Right cardiac atrium (tissue), 5 donors: ENCODE measurements at regions not wholly inside any gene's neighbourhood (a gene's known extent, or its start where the extent isn't known, plus 50 kb on each side); places are given as distances from the start of the nearest gene placed in this dataset.

Experiments
- ATAC-seq, 2 donors: fragments of 200-7000 bp; cut with Tn5 transposase; one replicate each; pipeline versions ENCODE4 v1.8.0 to v1.9.1; 2020; ENCODE audit warnings: moderate library complexity in 2 of 2, mild to moderate bottlenecking in 1 of 2
- DNase-seq, 3 donors: peaks; one replicate each; pipeline ENCODE4 v3.0.0-alpha.2; 2020
- H3K27ac ChIP-seq: one replicate; pipeline ENCODE4 v1.5.1; 2013; ENCODE audit warnings: mild to moderate bottlenecking, low read length, control low read depth, moderate library complexity
- H3K27me3 ChIP-seq: one replicate; pipeline ENCODE4 v1.6.1; 2013; ENCODE audit not compliant: control insufficient read depth, insufficient read depth
- H3K4me1 ChIP-seq: one replicate; pipeline ENCODE4 v1.6.1; 2013; ENCODE audit warnings: low read length; ENCODE audit not compliant: control insufficient read depth, insufficient read depth
- H3K4me3 ChIP-seq: one replicate; pipeline ENCODE4 v1.5.1; 2013; ENCODE audit warnings: low read length, control low read depth
- H3K9me3 ChIP-seq: one replicate; pipeline ENCODE4 v1.6.1; 2013; ENCODE audit warnings: low read length; ENCODE audit not compliant: control insufficient read depth
- WGBS: extraction: QIAGEN DNeasy Blood & Tissue Kit; methylation state at CpG from one replicate; pipeline ENCODE4 v1.1.7; 2013; 5-methylcytosine and 5-hydroxymethylcytosine counted together
- intact Hi-C, 4 donors: fragments of 100-400 bp; cut with DNase I; formaldehyde crosslinking; loops; one replicate each; pipeline versions ENCODE4 v1.11.0 to v1.14.0; 2022 to 2023
- donor health status: healthy with polysubstance abuse.
- donor health status: DM: no; HTN: yes; CAD: no.
- donor health status: DM: no; HTN: no; CAD: no.
- donor health status: DM: no; HTN: yes; CAD: no; lungs with severe emphysema.
- donor health status: DM: yes; HTN: yes; CAD: no.

GRCh38 chr6:6901205-6901719 lies 206.5 kb upstream of the RREB1 start:
- no peaks in the 10 kb centered on the region for H3K4me1 ChIP-seq
- no peak overlapping the region for H3K4me3 ChIP-seq
- 60% methylated on average over 15 of the region's 15 CpGs for whole genome bisulfite sequencing
- DNase-seq (no peak), ATAC-seq (peak in 1 of 2 donors; percentile 11)
- H3K27me3 ChIP-seq: no peaks in the 10 kb centered on the region
- H3K27ac ChIP-seq: no peak overlapping the region
- intact Hi-C loops: loop anchor here in 1 of 4 donors (10.0 kb wide), 1 partner anchor 226 kb away; no protein-coding TSS in a partner anchor
- no peaks in the 10 kb centered on the region for H3K9me3 ChIP-seq

DNA sequence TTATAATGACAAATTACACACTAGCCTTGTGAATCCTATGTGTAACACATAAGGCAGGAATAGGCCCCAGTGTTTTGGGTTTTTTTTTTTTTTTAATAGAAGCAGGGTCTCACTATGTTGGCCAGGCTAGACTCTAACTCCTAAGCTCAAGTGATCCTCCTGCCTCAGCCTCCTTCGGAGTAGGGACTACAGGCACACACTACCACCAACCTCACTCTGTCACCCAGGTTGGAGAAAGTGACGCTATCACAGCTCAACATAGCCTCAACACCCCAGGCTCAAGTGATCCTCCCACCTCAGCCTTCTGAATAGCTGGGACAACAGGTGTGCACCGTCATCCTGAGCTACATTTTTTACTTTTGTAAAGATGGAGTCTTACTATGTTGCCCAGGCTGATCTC lies 205.8 kb upstream of the RREB1 start:
- ATAC-seq (no peak), DNase-seq (no peak)
- no peaks in the 10 kb centered on the region for H3K9me3 ChIP-seq
- no peaks in the 10 kb centered on the region for H3K4me1 ChIP-seq
- H3K27me3 ChIP-seq: no peaks in the 10 kb centered on the region
- intact Hi-C loops: loop anchor here in 1 of 4 donors (10.0 kb wide), 1 partner anchor 227 kb away; no protein-coding TSS in a partner anchor
- no peak overlapping the region for H3K27ac ChIP-seq
- no peak overlapping the region for H3K4me3 ChIP-seq
- WGBS: 97% methylated on average over 3 of the region's 3 CpGs

GRCh38 chr6:6905961-6906518 lies 201.7 kb upstream of the RREB1 start:
- Histone ChIP-seq H3K4me1 (no peaks in the 10 kb centered on the region), H3K27me3 (no peaks in the 10 kb centered on the region), H3K4me3 (no peak overlapping the region), H3K9me3 (no peaks in the 10 kb centered on the region), H3K27ac (no peak overlapping the region)
- 52% methylated on average over 6 of the region's 6 CpGs for WGBS
- ATAC-seq (no peak), DNase-seq (no peak)
- intact Hi-C loops: loop anchor here in 1 of 4 donors (10.0 kb wide), 1 partner anchor 231 kb away; no protein-coding TSS in a partner anchor

DNA sequence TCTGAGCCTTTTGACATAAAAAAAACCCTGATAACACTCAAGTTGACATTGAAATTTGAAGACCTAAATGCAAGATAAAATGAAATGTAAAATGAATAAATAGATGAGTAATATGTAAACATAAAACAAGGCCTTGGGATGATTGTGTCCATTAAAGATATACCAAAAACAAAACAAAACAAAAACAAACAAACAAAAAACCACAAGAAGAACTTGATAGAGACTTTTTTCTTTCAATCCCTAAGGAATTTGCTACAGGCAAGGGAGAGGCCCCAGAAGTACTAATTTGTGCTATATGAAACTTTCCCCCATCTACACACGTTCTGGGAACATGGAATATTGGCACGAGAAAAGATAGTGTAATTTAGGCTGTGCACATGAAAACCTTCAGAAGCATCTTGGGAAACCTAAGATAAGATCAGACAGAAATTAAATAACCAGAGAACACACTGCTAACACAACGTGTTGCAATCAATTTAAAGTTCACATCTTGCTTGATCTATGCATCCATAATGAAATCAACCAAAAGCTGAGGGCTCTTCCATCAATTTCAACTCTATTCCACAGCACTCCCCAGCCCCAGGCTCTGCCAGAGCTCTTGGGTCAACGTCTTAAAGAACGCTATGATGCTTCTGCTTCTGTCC lies 201.1 kb upstream of the RREB1 start:
- no peak for DNase-seq
- intact Hi-C loops: loop anchor here in 1 of 4 donors (10.0 kb wide), 1 partner anchor 232 kb away; no protein-coding TSS in a partner anchor
- no peaks in the 10 kb centered on the region for H3K4me1 ChIP-seq
- ATAC-seq: no peak
- H3K27ac ChIP-seq: no peak overlapping the region
- WGBS: 78% methylated on average over 5 of the region's 5 CpGs
- H3K4me3 ChIP-seq: no peak overlapping the region
- no peaks in the 10 kb centered on the region for H3K9me3 ChIP-seq
- H3K27me3 ChIP-seq: no peaks in the 10 kb centered on the region

DNA sequence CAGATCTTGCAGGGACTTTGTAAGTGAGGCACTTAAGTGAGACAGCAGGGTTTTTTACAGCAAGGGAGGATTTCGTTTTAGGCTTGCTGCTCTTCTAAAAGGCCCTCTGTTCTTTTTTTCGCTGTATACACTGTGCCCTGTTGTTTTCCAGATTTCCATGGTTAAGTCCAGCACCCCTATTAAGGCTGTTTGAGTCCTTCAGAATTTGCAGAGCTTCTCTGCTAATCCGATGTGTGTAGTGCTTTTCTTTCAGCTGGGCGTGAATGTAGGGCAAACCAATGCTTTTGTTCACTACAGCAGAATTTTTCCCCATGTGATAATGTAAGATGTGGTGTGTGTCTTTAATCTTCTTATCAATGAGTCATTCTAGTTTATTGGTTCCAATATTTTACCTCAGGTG lies 200.5 kb upstream of the RREB1 start:
- Histone ChIP-seq H3K9me3 (no peaks in the 10 kb centered on the region), H3K27me3 (no peaks in the 10 kb centered on the region), H3K27ac (no peak overlapping the region), H3K4me3 (no peak overlapping the region), H3K4me1 (no peaks in the 10 kb centered on the region)
- 91% methylated on average over 4 of the region's 4 CpGs for WGBS
- ATAC-seq (no peak), DNase-seq (no peak)
- intact Hi-C loops: loop anchor here in 1 of 4 donors (10.0 kb wide), 1 partner anchor 232 kb away; no protein-coding TSS in a partner anchor

GRCh38 chr6:6908121-6908520 lies 199.6 kb upstream of the RREB1 start:
- intact Hi-C loops: loop anchor here in 1 of 4 donors (10.0 kb wide), 1 partner anchor 233 kb away; no protein-coding TSS in a partner anchor
- no peaks in the 10 kb centered on the region for H3K27me3 ChIP-seq
- ATAC-seq: no peak

DNA sequence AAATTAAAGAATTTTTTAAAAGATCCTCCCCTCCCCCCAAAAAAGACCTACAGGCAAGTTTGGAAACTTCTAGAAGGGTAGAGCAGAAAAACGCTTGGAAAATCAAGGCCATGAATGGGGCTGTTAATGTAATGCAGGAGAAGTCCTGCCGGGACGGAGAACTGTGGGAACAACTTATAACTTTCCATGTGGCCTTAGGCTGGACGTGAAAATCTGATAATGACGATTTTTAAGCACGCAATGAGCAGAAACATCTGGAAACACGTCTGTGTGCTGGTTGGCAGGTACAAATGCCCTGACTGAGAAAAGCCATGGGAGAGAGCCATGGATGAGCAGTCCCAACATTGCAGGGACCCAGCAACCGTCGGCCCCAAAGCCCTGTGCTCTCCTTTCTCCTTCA lies 198.7 kb upstream of the RREB1 start:
- intact Hi-C loops: loop anchor here in 1 of 4 donors (10.0 kb wide), 1 partner anchor 234 kb away; no protein-coding TSS in a partner anchor
- ATAC-seq (no peak), DNase-seq (no peak)
- H3K4me3 ChIP-seq: no peak overlapping the region
- H3K27ac ChIP-seq: no peak overlapping the region
- WGBS: 75% methylated on average over 9 of the region's 9 CpGs
- H3K4me1 ChIP-seq: no peaks in the 10 kb centered on the region
- H3K9me3 ChIP-seq: no peaks in the 10 kb centered on the region
- no peaks in the 10 kb centered on the region for H3K27me3 ChIP-seq

More at GRCh38 chr6:6908121-6908520, 199.6 kb upstream of the RREB1 start:
- H3K27ac ChIP-seq: no peak overlapping the region
- WGBS: 82% methylated on average over 1 of the region's 1 CpG
- no peak for DNase-seq
- no peaks in the 10 kb centered on the region for H3K9me3 ChIP-seq
- no peak overlapping the region for H3K4me3 ChIP-seq
- H3K4me1 ChIP-seq: no peaks in the 10 kb centered on the region

- Histone ChIP-seq H3K9me3 (no peaks in the 10 kb centered on the region), H3K4me3 (no peak overlapping the region), H3K27ac (no peak overlapping the region), H3K27me3 (no peaks in the 10 kb centered on the region), H3K4me1 (no peaks in the 10 kb centered on the region)
- no peak for ATAC-seq
- intact Hi-C loops: no loop called here
- 91% methylated on average over 6 of the region's 6 CpGs for WGBS
- no peak for DNase-seq
Observed at GRCh38 chr6:6910734-6911295, 196.9 kb upstream of the RREB1 start.

- Histone ChIP-seq H3K4me1 (peaks cover 4% of the 10 kb centered on the region), H3K27ac (no peak overlapping the region), H3K9me3 (no peaks in the 10 kb centered on the region), H3K27me3 (no peaks in the 10 kb centered on the region), H3K4me3 (no peak overlapping the region)
- intact Hi-C loops: no loop called here
- no peak for DNase-seq
- 97% methylated on average over 5 of the region's 5 CpGs for WGBS
- ATAC-seq: no peak
Observed at GRCh38 chr6:6911391-6911790, 196.4 kb upstream of the RREB1 start.

DNA sequence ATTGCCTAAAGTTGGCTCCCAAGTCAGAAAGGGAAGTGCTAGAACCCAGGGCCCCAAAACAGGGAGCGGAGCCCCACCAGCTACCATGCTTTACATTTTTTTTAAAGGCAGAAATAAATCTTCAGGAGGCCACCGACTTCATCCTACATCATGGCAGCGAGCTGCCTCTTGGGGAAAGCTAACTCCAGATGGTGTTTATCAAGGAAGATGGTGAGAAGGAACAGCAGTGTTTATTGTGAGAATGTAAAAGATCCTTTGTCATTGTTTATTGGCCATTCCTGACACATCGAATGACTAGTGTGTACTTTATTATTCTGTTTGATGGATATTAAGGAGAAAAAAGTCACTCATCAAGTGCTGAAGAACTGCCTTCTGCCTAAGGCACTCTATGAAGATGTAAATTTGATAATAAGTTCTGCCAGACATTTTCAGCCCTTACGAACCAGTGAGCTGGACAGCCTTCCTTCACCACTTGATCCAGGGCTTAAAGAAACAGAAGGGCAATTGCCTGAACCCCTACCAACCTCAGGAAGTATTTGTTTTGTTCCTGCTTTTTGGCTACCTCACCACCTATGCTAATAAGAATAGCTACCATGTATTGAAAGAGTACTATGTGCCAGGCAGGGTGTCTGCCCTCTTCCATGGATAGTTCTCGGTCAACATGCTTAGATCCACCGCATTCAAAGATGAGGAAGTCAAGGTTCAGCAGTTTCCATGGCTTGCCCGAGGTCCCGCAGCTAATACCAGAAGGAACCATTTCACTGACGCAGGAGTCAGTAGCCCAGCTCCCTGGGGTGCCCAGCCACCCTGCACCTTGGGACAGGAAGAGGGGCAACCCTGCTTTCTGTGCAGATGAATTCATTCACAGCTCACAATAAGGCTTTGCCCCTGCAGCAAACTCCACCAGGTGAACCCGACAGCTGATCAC lies 194.7 kb upstream of the RREB1 start:
- Histone ChIP-seq H3K9me3 (no peaks in the 10 kb centered on the region), H3K4me3 (no peak overlapping the region), H3K27me3 (no peaks in the 10 kb centered on the region), H3K4me1 (peaks cover 8% of the 10 kb centered on the region), H3K27ac (no peak overlapping the region)
- ATAC-seq (no peak), DNase-seq (no peak)
- 68% methylated on average over 11 of the region's 11 CpGs for WGBS
- intact Hi-C loops: no loop called here
